ENCODE measurements at regions not wholly inside any gene's neighbourhood (a gene's known extent, or its start where the extent isn't known, plus 50 kb on each side); places are given as distances from the start of the nearest gene placed in this dataset.

DNA sequence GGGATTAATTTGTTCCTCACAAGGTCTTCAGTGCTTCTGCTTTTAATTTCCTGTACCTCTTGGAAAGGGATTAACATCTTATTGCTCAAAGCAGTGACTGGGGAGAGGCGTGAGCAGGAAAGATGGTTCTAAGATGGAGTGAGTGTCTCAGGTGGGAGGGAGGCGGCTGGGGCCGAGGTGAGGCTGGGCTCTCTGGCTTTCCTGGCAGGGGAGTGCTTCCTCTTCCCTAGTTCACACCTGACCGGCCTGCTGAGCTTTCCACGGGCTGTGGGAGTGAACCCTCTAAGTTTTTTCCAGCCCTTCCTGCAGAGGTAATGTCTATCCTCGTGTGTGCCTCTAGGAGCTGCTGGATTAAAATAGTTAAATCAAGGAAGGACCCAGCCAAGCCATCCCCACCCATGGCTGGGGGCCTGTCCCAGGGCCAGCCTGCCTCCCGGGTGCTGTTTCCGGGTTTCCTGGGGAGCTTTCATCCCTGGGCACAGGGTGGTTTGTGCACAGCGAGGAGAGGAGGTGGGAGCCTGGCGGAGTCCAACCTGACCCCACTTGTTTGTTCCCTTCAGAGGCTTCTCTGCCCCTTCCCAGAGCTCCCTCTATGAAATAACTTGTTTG lies 179.1 kb downstream of the TFAP2C start:
- H3K4me3 ChIP-seq: no peak overlapping the region
- no peaks in the 10 kb centered on the region for H3K9me3 ChIP-seq
- no peak for TF ChIP-seq POLR2AphosphoS5 (IDR thresholded peaks at IDR 0.05)
- no peak for TF ChIP-seq EP300 (IDR thresholded peaks at IDR 0.05; ENCODE audit: low read depth)
- no peak for TF ChIP-seq CTCF (IDR thresholded peaks at IDR 0.05)
- TF ChIP-seq POLR2A (IDR thresholded peaks at IDR 0.05): no peak
- intact Hi-C loops (cut with DNase I; ENCODE audit: low total_unique reads) (no loop called here), in situ Hi-C loops (cut with MboI; ENCODE audit: low pct_ligation_motif_present in 1 of 4, low pct_unique_long_range_greater_than_20kb in 1 of 4, low sequenced_read_pairs in 3 of 4) (no loop called here)
- no peaks in the 10 kb centered on the region for H3K36me3 ChIP-seq
- WGBS, 2 donors (ENCODE audit: low coverage in 1 of 2): 27% methylated on average over 10 of the region's 10 CpGs; no CpG with 5 or more reads in 1 of the 2 donors
- no peaks in the 10 kb centered on the region for H3K4me1 ChIP-seq
- DNase-seq: peak; percentile 29
- no peaks in the 10 kb centered on the region for H3K27me3 ChIP-seq
- peak overlapping the region in 3 of 4 donors; percentile 1 to 54 (median 18) for H3K27ac ChIP-seq

- Histone ChIP-seq H3K27ac (peak overlapping the region in 2 of 4 donors; percentile 18 to 54), H3K9me3 (no peaks in the 10 kb centered on the region), H3K4me3 (no peak overlapping the region), H3K36me3 (no peaks in the 10 kb centered on the region), H3K27me3 (no peaks in the 10 kb centered on the region), H3K4me1 (no peaks in the 10 kb centered on the region)
- TF ChIP-seq EP300 (IDR thresholded peaks at IDR 0.05; ENCODE audit: low read depth) (no peak), POLR2AphosphoS5 (IDR thresholded peaks at IDR 0.05) (no peak), CTCF (IDR thresholded peaks at IDR 0.05) (no peak), POLR2A (IDR thresholded peaks at IDR 0.05) (no peak)
- intact Hi-C loops (cut with DNase I; ENCODE audit: low total_unique reads): no loop called here
- 39% methylated on average over 8 of the region's 8 CpGs; no CpG with 5 or more reads in 1 of the 2 donors for WGBS, 2 donors (ENCODE audit: low coverage in 1 of 2)
- peak; percentile 44 for DNase-seq
- in situ Hi-C loops (cut with MboI; ENCODE audit: low pct_ligation_motif_present in 1 of 4, low pct_unique_long_range_greater_than_20kb in 1 of 4, low sequenced_read_pairs in 3 of 4): no loop called here
These were observed 179.6 kb downstream of the TFAP2C start for GRCh38 chr20:56808732-56809131.

DNA sequence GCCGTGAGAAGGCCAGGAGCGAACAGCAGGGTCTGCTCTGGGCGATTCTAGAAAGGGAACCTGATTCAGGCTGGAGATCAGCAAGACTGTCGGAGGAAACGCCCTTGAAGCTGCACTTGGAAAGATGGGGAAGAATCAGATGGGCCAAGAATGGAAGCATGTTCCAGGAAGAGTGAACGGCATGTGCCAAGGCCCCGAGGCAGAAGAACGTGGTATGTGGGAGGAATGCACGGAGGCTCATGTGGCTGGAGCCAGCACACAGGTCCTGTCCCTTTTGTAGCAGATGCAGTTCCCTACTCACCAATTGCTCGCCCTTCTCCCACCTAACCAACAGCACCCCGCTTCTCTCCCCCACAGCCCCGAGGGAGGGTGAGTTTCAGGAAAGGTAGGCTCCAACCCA lies 180.6 kb downstream of the TFAP2C start:
- 90 to 93% methylated on average over 9 to 12 of the region's 12 CpGs for WGBS, 2 donors (ENCODE audit: low coverage in 1 of 2)
- Histone ChIP-seq H3K4me1 (no peaks in the 10 kb centered on the region), H3K36me3 (no peaks in the 10 kb centered on the region), H3K27me3 (no peaks in the 10 kb centered on the region), H3K9me3 (no peaks in the 10 kb centered on the region), H3K4me3 (no peak overlapping the region), H3K27ac (no peak overlapping the region)
- DNase-seq: no peak
- in situ Hi-C loops (cut with MboI; ENCODE audit: low pct_ligation_motif_present in 1 of 4, low pct_unique_long_range_greater_than_20kb in 1 of 4, low sequenced_read_pairs in 3 of 4): no loop called here
- TF ChIP-seq EP300 (IDR thresholded peaks at IDR 0.05; ENCODE audit: low read depth): no peak
- TF ChIP-seq POLR2A (IDR thresholded peaks at IDR 0.05): no peak
- intact Hi-C loops (cut with DNase I; ENCODE audit: low total_unique reads): no loop called here

- in situ Hi-C loops (cut with MboI; ENCODE audit: low pct_ligation_motif_present in 1 of 4, low pct_unique_long_range_greater_than_20kb in 1 of 4, low sequenced_read_pairs in 3 of 4) (no loop called here), intact Hi-C loops (cut with DNase I; ENCODE audit: low total_unique reads) (no loop called here)
- peaks cover 3% of the 10 kb centered on the region for H3K27me3 ChIP-seq
- DNase-seq: no peak
- H3K4me3 ChIP-seq: no peak overlapping the region
- 66 to 86% methylated on average over 3 to 6 of the region's 6 CpGs for WGBS, 2 donors (ENCODE audit: low coverage in 1 of 2)
- TF ChIP-seq EP300 (IDR thresholded peaks at IDR 0.05; ENCODE audit: low read depth) (no peak), CTCF (IDR thresholded peaks at IDR 0.05) (no peak), POLR2AphosphoS5 (IDR thresholded peaks at IDR 0.05) (no peak), POLR2A (IDR thresholded peaks at IDR 0.05) (no peak)
- no peak overlapping the region for H3K27ac ChIP-seq
- no peaks in the 10 kb centered on the region for H3K9me3 ChIP-seq
- no peaks in the 10 kb centered on the region for H3K36me3 ChIP-seq
- H3K4me1 ChIP-seq: no peaks in the 10 kb centered on the region
These were observed 181.0 kb downstream of the TFAP2C start for GRCh38 chr20:56810141-56810540.

GRCh38 chr20:56815796-56816195 lies 186.7 kb downstream of the TFAP2C start:
- Histone ChIP-seq H3K4me3 (no peak overlapping the region), H3K27me3 (peaks cover 10% of the 10 kb centered on the region), H3K36me3 (no peaks in the 10 kb centered on the region), H3K27ac (no peak overlapping the region), H3K9me3 (no peaks in the 10 kb centered on the region), H3K4me1 (no peaks in the 10 kb centered on the region)
- no peak for TF ChIP-seq CTCF (IDR thresholded peaks at IDR 0.05)
- no peak for TF ChIP-seq POLR2A (IDR thresholded peaks at IDR 0.05)
- no peak for TF ChIP-seq POLR2AphosphoS5 (IDR thresholded peaks at IDR 0.05)
- no peak for TF ChIP-seq EP300 (IDR thresholded peaks at IDR 0.05; ENCODE audit: low read depth)
- in situ Hi-C loops (cut with MboI; ENCODE audit: low pct_ligation_motif_present in 1 of 4, low pct_unique_long_range_greater_than_20kb in 1 of 4, low sequenced_read_pairs in 3 of 4) (no loop called here), intact Hi-C loops (cut with DNase I; ENCODE audit: low total_unique reads) (no loop called here)
- WGBS, 2 donors (ENCODE audit: low coverage in 1 of 2): 57 to 60% methylated on average over 1 to 6 of the region's 6 CpGs
- no peak for DNase-seq
